HepG2 (cell line): ENCODE measurements at regions not wholly inside any gene's neighbourhood (a gene's known extent, or its start where the extent isn't known, plus 50 kb on each side); places are given as distances from the start of the nearest gene placed in this dataset.

Experiments used
- ATAC-seq: fragments of 200-7000 bp; cut with Tn5 transposase; 3 replicates; pipeline ENCODE4 v1.9.1; 2020; ENCODE audit warnings: mild to moderate bottlenecking, moderate library complexity
- BruUV-seq: library from RNA; stranded (reverse); fragments of 400-500 nt; replicated peaks from 2 replicates; lab custom pipeline; 2021; lab: Mats Ljungman, UMichigan
- CTCF ChIA-PET: fragments of 300-600 bp; formaldehyde crosslinking; extraction: SDS; loops from one replicate; lab custom pipeline; 2021; ENCODE audit warnings: low total read pairs, inconsistent platforms, low intra/inter-chr PET ratio; lab: Yijun Ruan, JAX
- POLR2A ChIA-PET: fragments of 350-600 bp; sonication (Branson Sonifier 250); formaldehyde crosslinking; loops from one replicate; lab custom pipeline; 2020; ENCODE audit warnings: antibody characterized with exemption, inconsistent platforms; lab: Yijun Ruan, JAX
- DNase-seq: peaks from one replicate; pipeline ENCODE4 v3.0.0-alpha.2; 2015; ENCODE audit warnings: low spot score
- FAIRE-seq: peaks from 3 replicates; lab custom pipeline; 2011; peaks lifted over from hg19 to GRCh38; lab: Jason Lieb, UNC
- H2AFZ ChIP-seq: one replicate; pipeline ENCODE4 v1.6.1; 2011; ENCODE audit warnings: low read length, inconsistent platforms
- H3K27ac ChIP-seq: fragments of 300-600 bp; 3 replicates; pipeline ENCODE4 v1.8.0; 2011; ENCODE audit warnings: mixed run types, mild to moderate bottlenecking, mixed read lengths, low read length, inconsistent platforms; ENCODE audit not compliant: insufficient read depth; ENCODE audit errors: extremely low read length
- H3K27me3 ChIP-seq, 2 experiments: fragments of 200-600 bp in 1 of 2; 2 replicates in 1 of 2; 3 replicates in 1 of 2; pipeline versions ENCODE4 v1.6.0 to v1.8.0; 2011; ENCODE audit warnings: low read length in 2 of 2, mild to moderate bottlenecking in 2 of 2, moderate library complexity in 2 of 2, inconsistent platforms in 1 of 2; ENCODE audit not compliant: insufficient read depth in 2 of 2, control insufficient read depth in 1 of 2
- H3K36me3 ChIP-seq, 2 experiments: fragments of 200-600 bp in 1 of 2; replicated peaks in 1 of 2; 2 replicates in 1 of 2; 3 replicates in 1 of 2; pipeline versions ENCODE4 v1.5.1 to v1.8.0; 2011; ENCODE audit warnings: low read length in 2 of 2, inconsistent platforms in 1 of 2; ENCODE audit not compliant: insufficient read depth in 2 of 2, control insufficient read depth in 1 of 2
- H3K4me1 ChIP-seq: 2 replicates; pipeline ENCODE4 v1.5.1; 2012; ENCODE audit warnings: low read length, inconsistent platforms; ENCODE audit not compliant: insufficient read depth
- H3K4me2 ChIP-seq: 2 replicates; pipeline ENCODE4 v1.6.0; 2011; ENCODE audit warnings: low read depth, low read length, inconsistent platforms
- H3K4me3 ChIP-seq, 3 experiments: fragments of 200-600 bp in 1 of 3; sonication (generic), shearing (Covaris generic) in 1 of 3; replicated peaks in 1 of 3; 2 replicates each; pipeline ENCODE4 v1.5.1; 2011 to 2016; ENCODE audit warnings: low read length in 3 of 3, inconsistent platforms in 2 of 3, low read depth in 2 of 3, mild to moderate bottlenecking in 2 of 3, control low read depth in 1 of 3, mixed read lengths in 1 of 3; ENCODE audit not compliant: insufficient read depth in 1 of 3
- H3K79me2 ChIP-seq: one replicate; pipeline ENCODE4 v1.6.1; 2011; ENCODE audit warnings: low read length, inconsistent platforms; ENCODE audit not compliant: insufficient read depth
- H3K9ac ChIP-seq: 2 replicates; pipeline ENCODE4 v1.6.0; 2011; ENCODE audit warnings: mild to moderate bottlenecking, low read depth, low read length, inconsistent platforms; ENCODE audit not compliant: insufficient read depth
- H3K9me3 ChIP-seq: 2 replicates; pipeline ENCODE4 v1.5.1; 2012; ENCODE audit warnings: mild to moderate bottlenecking, low read length
- H4K20me1 ChIP-seq: 2 replicates; pipeline ENCODE4 v1.6.0; 2011; ENCODE audit warnings: inconsistent platforms, mild to moderate bottlenecking, low read length, moderate library complexity; ENCODE audit not compliant: insufficient read depth
- GABPB1 ChIP-seq: IDR thresholded peaks from 2 replicates; pipeline ENCODE4 v1.6.1; 2016; ENCODE audit warnings: mild to moderate bottlenecking, missing genetic modification reagents, moderate library complexity, missing compliant biosample characterization
- MIXL1 ChIP-seq: IDR thresholded peaks from 2 replicates; pipeline ENCODE4 v1.6.1; 2016
- NCOA2 ChIP-seq: sonication (generic); formaldehyde crosslinking; IDR thresholded peaks from 2 replicates; pipeline ENCODE4 v1.8.0; 2022; ENCODE audit warnings: inconsistent platforms
- REPIN1 ChIP-seq: sonication (generic); formaldehyde crosslinking; IDR thresholded peaks from 2 replicates; pipeline ENCODE4 v1.8.0; 2022; ENCODE audit warnings: missing genetic modification reagents, low read depth, mild to moderate bottlenecking, borderline replicate concordance
- SIN3B ChIP-seq: fragments of 150-350 bp; IDR thresholded peaks from 2 replicates; pipeline ENCODE4 v1.6.1; 2014; ENCODE audit warnings: low read length
- ZFP36L1 ChIP-seq: sonication (generic); formaldehyde crosslinking; IDR thresholded peaks from 2 replicates; pipeline ENCODE4 v1.8.0; 2022; ENCODE audit warnings: mild to moderate bottlenecking, missing genetic modification reagents, moderate library complexity
- ZNF10 ChIP-seq: sonication (generic); formaldehyde crosslinking; IDR thresholded peaks from 2 replicates; pipeline ENCODE4 v1.4.0; 2020; ENCODE audit warnings: mild to moderate bottlenecking, low read depth, missing genetic modification reagents, borderline replicate concordance
- ZNF432 ChIP-seq: sonication (generic); formaldehyde crosslinking; IDR thresholded peaks from 2 replicates; pipeline ENCODE4 v1.5.0; 2020; ENCODE audit warnings: missing genetic modification reagents, mild to moderate bottlenecking, borderline replicate concordance
- ZNF605 ChIP-seq: sonication (generic); formaldehyde crosslinking; IDR thresholded peaks from 2 replicates; pipeline ENCODE4 v1.8.0; 2022; ENCODE audit warnings: mild to moderate bottlenecking, missing genetic modification reagents
- ZNF816 ChIP-seq: sonication (generic); formaldehyde crosslinking; IDR thresholded peaks from 2 replicates; pipeline ENCODE4 v1.8.0; 2022; ENCODE audit warnings: missing genetic modification reagents, mild to moderate bottlenecking, borderline replicate concordance
- WGBS: methylation state at CpG from one replicate; pipeline ENCODE4 v1.1.6; 2017; ENCODE audit warnings: low lambda C conversion rate; 5-methylcytosine and 5-hydroxymethylcytosine counted together
- in situ Hi-C: cut with HindIII; loops from 2 replicates; pipeline ENCODE4 v1.10.0; 2017; ENCODE audit warnings: low pct_unique_long_range_greater_than_20kb; ENCODE audit not compliant: extremely low pct_ligation_motif_present
- intact Hi-C: fragments of 100-400 bp; cut with micrococcal nuclease; formaldehyde crosslinking; loops from one replicate; pipeline ENCODE4 v1.10.0; 2022; ENCODE audit not compliant: unreplicated experiment
- TF ChIP-seq, protein P1 (sequence below): sonication (generic); formaldehyde crosslinking; IDR thresholded peaks from 2 replicates; pipeline ENCODE4 v1.9.0; 2021; ENCODE audit warnings: missing genetic modification reagents, mild to moderate bottlenecking, borderline replicate concordance
- TF ChIP-seq, protein P2 (sequence below): sonication (generic); formaldehyde crosslinking; IDR thresholded peaks from 2 replicates; pipeline ENCODE4 v1.5.1; 2020; ENCODE audit warnings: mild to moderate bottlenecking, missing genetic modification reagents, moderate library complexity

DNA sequence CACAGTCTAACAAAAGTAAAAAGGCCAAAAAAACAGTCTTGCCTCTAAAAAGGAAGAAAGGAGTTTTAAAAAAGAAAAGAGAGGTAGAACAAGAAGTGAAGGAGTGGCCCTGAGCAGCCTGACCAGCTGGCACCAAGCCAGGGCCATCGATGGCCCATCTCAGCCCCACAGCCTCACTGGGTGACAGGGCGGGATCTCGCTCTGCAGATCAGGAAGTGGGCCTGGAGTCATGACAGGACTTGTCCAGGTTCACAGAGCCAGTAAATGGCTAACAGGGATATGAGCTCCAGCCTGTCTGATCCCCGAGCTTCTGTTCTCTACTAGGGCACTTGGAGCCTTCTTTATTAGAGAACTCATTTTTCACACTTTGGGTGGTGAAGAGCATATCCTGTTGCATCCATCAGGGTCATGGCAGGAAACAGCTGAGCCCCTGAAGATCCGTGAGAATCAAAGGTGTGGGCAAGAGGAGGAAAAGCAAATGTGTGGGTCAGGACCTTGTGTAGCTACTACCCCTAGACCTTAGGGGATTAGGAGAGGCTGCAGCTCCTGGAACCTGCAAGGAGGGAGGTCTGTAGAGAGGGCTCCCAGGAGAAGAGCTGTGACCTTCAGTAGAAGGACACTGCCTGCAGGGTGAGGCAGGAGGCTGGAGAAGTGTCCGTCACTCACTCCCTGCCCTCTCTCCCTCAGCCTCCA, 299.0 kb upstream of the MSX2 start:
- H3K4me1 ChIP-seq, result no peaks in the 10 kb centered on the region
- H3K4me3 ChIP-seq, result no peak overlapping the region
- no peak overlapping the region for H3K27ac ChIP-seq
- no peaks in the 10 kb centered on the region for H3K9me3 ChIP-seq
- H3K36me3 ChIP-seq, result no peaks in the 10 kb centered on the region
- CTCF ChIA-PET, result no interaction called here
- WGBS, result 14% methylated on average over 4 of the region's 6 CpGs
- H2AFZ ChIP-seq, result no peak overlapping the region
- H3K4me2 ChIP-seq, result no peak overlapping the region
- ATAC-seq (peak; percentile 45; the same call in 1 of the 3 replicates), DNase-seq (no peak), FAIRE-seq (no peak)
- BruUV-seq, result no TSS peak
- no peak for TF ChIP-seq ZFP36L1 (CRISPR knock-in tag)
- no peak for TF ChIP-seq ZNF605
- no peak for TF ChIP-seq MIXL1 (CRISPR knock-in tag)
- TF ChIP-seq ZNF816 (CRISPR knock-in tag), result no peak
- POLR2A ChIA-PET, result no interaction called here
- no peak overlapping the region for H3K9ac ChIP-seq
- intact Hi-C loops, result no loop called here
- H4K20me1 ChIP-seq, result no peaks in the 10 kb centered on the region
- in situ Hi-C loops, result no loop called here
- peaks cover 0 to 3% of the 10 kb centered on the region in 2 experiments; a peak in 1 of 5 replicates for H3K27me3 ChIP-seq
- no peaks in the 10 kb centered on the region for H3K79me2 ChIP-seq

DNA sequence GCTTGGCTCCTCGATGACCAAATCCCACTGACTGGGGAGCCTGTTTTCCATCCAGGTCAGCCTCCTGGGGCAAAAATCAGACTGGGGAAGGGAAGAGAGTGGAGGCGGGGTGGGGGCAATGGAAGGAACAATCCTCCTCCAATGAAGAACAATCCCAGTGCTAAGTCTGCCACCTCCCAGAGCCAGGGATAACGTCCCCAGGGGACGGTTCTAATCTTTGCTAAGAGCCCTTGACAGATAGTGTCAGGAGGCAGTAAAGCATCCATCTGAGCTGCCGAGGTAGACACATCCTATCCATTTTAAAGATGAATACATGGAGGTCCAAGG, 298.5 kb upstream of the MSX2 start:
- FAIRE-seq, result no peak
- H3K4me2 ChIP-seq, result no peak overlapping the region
- BruUV-seq, result no TSS peak
- CTCF ChIA-PET, result no interaction called here
- no peak for ATAC-seq
- no peaks in the 10 kb centered on the region for H4K20me1 ChIP-seq
- no peaks in the 10 kb centered on the region for H3K36me3 ChIP-seq
- H3K27me3 ChIP-seq, result peaks cover 0 to 5% of the 10 kb centered on the region in 2 experiments; a peak in 1 of 5 replicates
- no peaks in the 10 kb centered on the region for H3K79me2 ChIP-seq
- no peaks in the 10 kb centered on the region for H3K4me1 ChIP-seq
- H3K9me3 ChIP-seq, result no peaks in the 10 kb centered on the region
- DNase-seq, result no peak
- H3K9ac ChIP-seq, result no peak overlapping the region
- no peak overlapping the region for H2AFZ ChIP-seq
- in situ Hi-C loops, result no loop called here
- H3K27ac ChIP-seq, result no peak overlapping the region
- intact Hi-C loops, result no loop called here
- H3K4me3 ChIP-seq, result no peak overlapping the region
- 32% methylated on average over 4 of the region's 5 CpGs for WGBS
- TF ChIP-seq ZNF10, result no peak
- TF ChIP-seq ZNF432 (CRISPR knock-in tag), result no peak
- TF ChIP-seq GABPB1 (CRISPR knock-in tag), result no peak
- TF ChIP-seq, protein P1, sequence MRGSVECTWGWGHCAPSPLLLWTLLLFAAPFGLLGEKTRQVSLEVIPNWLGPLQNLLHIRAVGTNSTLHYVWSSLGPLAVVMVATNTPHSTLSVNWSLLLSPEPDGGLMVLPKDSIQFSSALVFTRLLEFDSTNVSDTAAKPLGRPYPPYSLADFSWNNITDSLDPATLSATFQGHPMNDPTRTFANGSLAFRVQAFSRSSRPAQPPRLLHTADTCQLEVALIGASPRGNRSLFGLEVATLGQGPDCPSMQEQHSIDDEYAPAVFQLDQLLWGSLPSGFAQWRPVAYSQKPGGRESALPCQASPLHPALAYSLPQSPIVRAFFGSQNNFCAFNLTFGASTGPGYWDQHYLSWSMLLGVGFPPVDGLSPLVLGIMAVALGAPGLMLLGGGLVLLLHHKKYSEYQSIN (CRISPR knock-in tag), result no peak
- TF ChIP-seq, protein P2, sequence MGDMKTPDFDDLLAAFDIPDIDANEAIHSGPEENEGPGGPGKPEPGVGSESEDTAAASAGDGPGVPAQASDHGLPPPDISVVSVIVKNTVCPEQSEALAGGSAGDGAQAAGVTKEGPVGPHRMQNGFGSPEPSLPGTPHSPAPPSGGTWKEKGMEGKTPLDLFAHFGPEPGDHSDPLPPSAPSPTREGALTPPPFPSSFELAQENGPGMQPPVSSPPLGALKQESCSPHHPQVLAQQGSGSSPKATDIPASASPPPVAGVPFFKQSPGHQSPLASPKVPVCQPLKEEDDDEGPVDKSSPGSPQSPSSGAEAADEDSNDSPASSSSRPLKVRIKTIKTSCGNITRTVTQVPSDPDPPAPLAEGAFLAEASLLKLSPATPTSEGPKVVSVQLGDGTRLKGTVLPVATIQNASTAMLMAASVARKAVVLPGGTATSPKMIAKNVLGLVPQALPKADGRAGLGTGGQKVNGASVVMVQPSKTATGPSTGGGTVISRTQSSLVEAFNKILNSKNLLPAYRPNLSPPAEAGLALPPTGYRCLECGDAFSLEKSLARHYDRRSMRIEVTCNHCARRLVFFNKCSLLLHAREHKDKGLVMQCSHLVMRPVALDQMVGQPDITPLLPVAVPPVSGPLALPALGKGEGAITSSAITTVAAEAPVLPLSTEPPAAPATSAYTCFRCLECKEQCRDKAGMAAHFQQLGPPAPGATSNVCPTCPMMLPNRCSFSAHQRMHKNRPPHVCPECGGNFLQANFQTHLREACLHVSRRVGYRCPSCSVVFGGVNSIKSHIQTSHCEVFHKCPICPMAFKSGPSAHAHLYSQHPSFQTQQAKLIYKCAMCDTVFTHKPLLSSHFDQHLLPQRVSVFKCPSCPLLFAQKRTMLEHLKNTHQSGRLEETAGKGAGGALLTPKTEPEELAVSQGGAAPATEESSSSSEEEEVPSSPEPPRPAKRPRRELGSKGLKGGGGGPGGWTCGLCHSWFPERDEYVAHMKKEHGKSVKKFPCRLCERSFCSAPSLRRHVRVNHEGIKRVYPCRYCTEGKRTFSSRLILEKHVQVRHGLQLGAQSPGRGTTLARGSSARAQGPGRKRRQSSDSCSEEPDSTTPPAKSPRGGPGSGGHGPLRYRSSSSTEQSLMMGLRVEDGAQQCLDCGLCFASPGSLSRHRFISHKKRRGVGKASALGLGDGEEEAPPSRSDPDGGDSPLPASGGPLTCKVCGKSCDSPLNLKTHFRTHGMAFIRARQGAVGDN, result no peak
- TF ChIP-seq SIN3B, result no peak
- no peak for TF ChIP-seq REPIN1 (CRISPR knock-in tag)
- TF ChIP-seq NCOA2 (CRISPR knock-in tag), result no peak
- TF ChIP-seq, all 625 proteins: peak for 0
- POLR2A ChIA-PET, result no interaction called here
